ENCODE measurements at regions not wholly inside any gene's neighbourhood (a gene's known extent, or its start where the extent isn't known, plus 50 kb on each side); places are given as distances from the start of the nearest gene placed in this dataset.

GRCh38 chr18:66105016-66105415 is 354.2 kb downstream of the CDH7 start:
- TF ChIP-seq CTCF (conservative IDR thresholded peaks at IDR 0.05; ENCODE audit: low read depth, low read length), result no peak
- no peak overlapping the region for H3K4me3 ChIP-seq (ENCODE audit: low read depth, low read length)
- no peak for DNase-seq (ENCODE audit: low read depth)

GRCh38 chr18:66103550-66103949 is 352.7 kb downstream of the CDH7 start:
- H3K4me3 ChIP-seq (ENCODE audit: low read depth, low read length), result no peak overlapping the region
- TF ChIP-seq CTCF (conservative IDR thresholded peaks at IDR 0.05; ENCODE audit: low read depth, low read length), result no peak
- no peak for DNase-seq (ENCODE audit: low read depth)

GRCh38 chr18:66083078-66083477 is 332.3 kb downstream of the CDH7 start:
- TF ChIP-seq CTCF (conservative IDR thresholded peaks at IDR 0.05; ENCODE audit: low read depth, low read length), result no peak
- no peak overlapping the region for H3K4me3 ChIP-seq (ENCODE audit: low read depth, low read length)
- no peak for DNase-seq (ENCODE audit: low read depth)

GRCh38 chr18:66078925-66079800 is 328.4 kb downstream of the CDH7 start:
- no peak for TF ChIP-seq CTCF (conservative IDR thresholded peaks at IDR 0.05; ENCODE audit: low read depth, low read length)
- H3K4me3 ChIP-seq (ENCODE audit: low read depth, low read length), result no peak overlapping the region
- DNase-seq (ENCODE audit: low read depth), result no peak

- TF ChIP-seq CTCF (conservative IDR thresholded peaks at IDR 0.05; ENCODE audit: low read depth, low read length), result no peak
- DNase-seq (ENCODE audit: low read depth), result no peak
- no peak overlapping the region for H3K4me3 ChIP-seq (ENCODE audit: low read depth, low read length)
Observed at GRCh38 chr18:66077066-66077465, 326.3 kb downstream of the CDH7 start.

GRCh38 chr18:66066191-66066590 is 315.4 kb downstream of the CDH7 start:
- TF ChIP-seq CTCF (conservative IDR thresholded peaks at IDR 0.05; ENCODE audit: low read depth, low read length), result no peak
- DNase-seq (ENCODE audit: low read depth), result no peak
- H3K4me3 ChIP-seq (ENCODE audit: low read depth, low read length), result no peak overlapping the region

- no peak for TF ChIP-seq CTCF (conservative IDR thresholded peaks at IDR 0.05; ENCODE audit: low read depth, low read length)
- DNase-seq (ENCODE audit: low read depth), result no peak
- H3K4me3 ChIP-seq (ENCODE audit: low read depth, low read length), result no peak overlapping the region
Observed at GRCh38 chr18:66048406-66048805, 297.6 kb downstream of the CDH7 start.
